ENCODE measurements at regions not wholly inside any gene's neighbourhood (a gene's known extent, or its start where the extent isn't known, plus 50 kb on each side); places are given as distances from the start of the nearest gene placed in this dataset.
A peak's percentile ranks its signal among the peaks of the same experiment; 100 is the strongest.

DNA sequence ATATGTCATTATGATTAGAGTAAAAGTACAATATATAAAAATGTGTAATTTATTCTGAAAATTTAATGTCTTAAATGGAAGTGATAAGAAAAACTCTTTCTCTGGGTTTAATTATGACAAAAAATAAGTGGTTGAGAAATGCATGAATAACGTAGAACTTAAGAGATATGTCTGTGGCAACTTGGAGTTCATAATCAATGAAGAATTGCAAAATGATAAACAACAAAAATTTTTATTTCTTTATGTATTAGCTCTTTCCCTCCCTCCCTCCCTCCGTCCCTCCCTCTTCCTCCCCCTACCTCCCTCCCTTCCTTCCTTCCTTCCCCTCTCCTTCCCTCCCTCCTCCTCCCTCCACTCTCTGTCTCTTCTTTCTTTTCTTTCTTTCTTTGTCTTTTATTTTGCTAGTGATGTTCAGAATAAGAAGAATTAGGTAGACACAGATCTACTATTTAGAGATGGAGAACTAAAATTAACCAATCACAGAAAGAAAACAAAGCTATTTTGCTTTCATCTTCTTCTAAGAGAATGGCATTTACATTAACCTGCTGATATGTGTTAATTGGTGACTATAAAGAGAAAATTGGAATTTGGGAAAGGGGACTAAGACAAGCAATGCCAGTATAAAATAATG, 96.3 kb upstream of the PDC start:
- no peak for DNase-seq

DNA sequence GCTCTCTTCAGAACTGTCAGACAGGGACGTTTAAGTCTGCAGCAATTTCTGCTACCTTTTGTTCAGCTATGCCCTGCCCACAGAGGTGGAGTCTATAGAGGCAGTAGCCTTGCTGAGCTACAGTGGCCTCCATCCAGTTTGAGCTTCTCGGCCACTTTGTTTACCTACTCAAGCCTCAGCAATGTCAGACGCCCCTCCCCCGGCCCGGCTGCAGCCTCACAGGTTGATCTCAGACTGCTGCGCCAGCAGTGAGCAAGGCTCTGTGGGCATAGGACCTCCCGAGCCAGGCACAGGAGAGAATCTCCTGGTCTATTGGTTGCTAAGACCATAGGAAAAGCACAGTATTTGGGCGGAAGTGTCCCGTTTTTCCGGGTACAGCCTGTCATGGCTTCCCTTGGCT, 89.9 kb upstream of the PDC start:
- no peak for DNase-seq

DNA sequence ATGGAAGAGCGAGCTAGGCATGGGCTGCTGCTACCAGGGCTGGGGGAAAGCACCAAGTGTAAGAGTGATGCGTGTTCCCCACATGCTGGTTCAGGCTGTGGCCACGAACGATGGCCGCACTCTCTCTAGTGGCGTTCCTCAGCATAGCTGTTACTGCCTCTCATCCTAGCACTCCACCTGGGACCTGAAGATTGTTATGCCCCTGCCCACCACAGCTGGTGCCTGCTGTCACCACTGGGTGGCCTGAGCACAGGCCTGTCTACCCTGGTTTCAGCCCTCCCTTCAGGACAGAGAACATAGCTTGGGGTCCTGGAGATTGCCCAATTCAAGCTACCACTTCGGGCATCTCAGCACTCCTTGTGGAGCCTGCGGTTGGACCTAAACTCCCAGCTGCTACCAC, 80.1 kb upstream of the PDC start:
- DNase-seq: no peak

DNA sequence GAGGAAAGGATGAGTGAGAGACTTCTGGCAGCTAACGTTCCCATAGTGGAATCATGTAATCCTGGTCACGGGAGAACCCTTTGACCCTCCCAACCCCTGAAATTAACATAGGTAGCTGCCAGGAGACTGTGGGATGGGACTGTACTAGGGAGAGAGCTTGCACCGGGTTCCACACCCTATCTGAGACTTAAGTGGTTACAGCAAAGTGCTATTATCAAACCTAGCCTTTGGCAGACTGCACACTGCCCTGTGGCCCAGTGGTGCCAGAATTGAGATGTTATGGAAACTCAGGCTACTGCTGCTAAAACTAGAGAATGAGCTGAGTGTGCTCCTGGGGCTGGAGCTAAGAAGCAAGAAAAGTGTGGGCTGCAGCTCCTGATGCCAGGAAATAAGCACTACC, 79.6 kb upstream of the PDC start:
- no peak for DNase-seq

DNA sequence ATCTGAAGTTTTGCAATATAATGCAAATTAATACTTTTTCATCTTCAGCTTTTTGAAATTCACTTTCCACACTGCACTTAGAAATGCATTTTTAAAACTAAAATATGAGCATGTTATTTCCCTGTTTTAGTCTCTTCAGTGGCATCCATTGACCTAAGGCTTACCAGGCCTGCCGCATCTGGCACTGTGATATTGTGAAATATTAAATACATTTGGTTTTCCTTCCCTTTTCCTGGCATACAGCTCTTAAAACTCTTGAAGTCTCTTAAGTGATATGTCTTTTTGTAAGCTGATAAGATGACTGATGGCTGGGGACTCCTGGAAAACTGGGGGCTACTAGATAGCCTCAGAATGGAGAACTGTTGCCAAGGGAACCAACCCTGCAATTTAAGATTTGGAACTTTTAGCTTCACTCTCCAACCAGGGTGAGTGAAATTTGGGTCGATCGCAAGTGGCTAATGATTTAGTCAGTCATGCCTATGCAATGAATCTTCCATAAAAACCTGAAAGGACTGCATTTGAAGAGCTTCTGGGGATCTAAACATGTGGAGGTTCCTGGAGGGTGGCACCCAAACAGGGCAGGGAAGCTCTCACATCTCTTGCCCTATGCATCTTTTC, 75.5 kb upstream of the PDC start:
- no peak for DNase-seq

DNA sequence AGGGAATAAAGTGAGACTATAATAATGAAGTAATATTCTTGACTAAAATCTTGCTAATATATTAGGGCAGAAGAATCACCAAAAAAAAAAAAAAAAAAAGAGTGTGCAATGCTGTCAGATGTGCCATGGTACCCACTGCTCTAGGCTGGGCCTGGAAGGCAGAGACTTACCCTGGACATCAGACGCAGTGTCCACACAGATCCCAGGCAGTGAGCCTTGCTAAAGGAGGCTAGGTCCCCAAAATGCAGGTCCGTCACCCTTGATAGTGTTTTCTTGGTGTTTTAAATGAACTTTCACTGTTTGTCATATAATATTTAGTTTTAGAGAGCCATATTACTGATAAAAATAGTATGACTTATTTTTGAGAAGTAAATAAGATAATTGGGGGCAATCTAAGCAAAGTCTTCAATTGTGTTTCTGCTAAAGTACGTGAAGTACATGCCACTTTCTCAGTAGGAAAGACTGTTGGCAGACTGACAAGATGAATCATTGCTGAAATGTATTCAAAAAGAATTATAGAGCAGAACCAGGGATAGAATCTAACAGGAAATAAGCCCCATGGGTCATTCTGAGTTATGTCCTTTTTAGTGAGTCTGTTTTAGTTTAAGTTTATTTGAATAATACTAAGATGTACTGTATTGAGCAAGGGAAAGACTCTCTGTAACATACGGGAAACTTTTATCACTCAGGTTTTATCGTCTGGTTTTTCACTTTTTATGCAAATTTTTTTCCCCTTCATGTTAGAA, 74.6 kb upstream of the PDC start:
- DNase-seq: no peak

DNA sequence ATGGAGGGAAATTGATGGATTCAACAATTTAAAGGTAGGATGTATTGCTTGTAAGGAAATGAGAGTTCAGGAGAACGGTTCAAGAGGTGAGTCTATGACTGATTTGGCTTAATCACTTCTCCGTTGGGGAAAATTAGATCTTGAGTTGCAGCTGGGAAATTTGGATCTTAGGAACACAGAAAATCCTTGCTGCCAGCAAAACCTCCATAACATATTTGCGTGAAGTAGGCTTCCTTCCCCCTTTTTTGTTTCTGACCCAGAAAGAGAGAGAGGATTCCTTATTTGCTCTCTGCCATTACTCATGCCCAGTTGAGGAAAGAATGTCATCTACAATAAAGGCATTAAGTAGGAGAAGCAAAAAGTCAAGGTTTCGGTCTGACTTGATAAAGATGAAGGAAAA, 73.5 kb upstream of the PDC start:
- DNase-seq: no peak

DNA sequence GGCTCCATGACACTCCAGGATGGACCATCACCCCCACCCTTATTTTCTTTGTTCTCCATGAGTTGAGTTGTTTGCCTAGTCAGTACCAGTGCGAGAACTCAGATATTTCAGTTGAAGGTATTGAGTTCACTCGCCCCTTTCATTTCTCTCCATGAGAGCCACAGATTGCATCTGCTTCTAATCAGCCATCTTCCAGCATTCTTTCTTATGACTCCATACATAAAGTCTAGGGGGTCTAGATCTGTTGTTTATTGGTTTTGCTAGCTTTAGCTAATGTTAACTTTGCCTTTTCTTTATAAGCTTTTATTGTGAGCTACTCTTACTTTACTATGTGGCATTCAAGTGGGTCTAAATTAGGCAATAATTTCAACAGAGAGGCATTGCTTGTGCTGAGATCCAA, 71.6 kb upstream of the PDC start:
- DNase-seq: no peak

DNA sequence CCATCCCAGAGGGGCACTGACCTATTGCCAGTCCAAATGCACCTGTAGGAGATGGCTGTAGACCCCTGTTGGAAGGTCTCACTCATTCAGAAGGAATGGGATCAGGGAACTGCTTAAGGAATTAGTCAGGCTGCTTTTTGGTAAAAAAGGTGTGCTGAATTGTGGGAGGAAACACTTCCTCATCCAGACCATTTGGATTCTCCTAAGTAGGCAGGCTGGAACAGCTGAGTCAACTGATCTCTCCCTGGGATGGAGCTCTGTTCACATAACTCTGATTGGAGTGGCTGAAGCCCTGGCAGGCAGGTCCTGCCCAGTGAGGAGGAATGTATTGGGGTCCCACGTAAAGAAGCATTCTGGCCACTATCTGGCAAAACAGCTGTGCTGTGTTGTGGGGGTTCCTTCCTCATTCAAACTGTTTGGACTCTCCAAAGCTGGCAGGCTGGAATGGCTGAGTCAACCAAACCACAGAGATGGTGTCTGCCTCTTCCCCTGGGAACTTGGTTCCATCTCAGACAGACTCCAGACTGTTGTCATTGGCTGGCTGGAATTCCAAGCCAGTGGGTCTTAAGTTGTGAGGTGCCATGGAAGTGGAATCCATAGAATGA, 70.7 kb upstream of the PDC start:
- no peak for DNase-seq

DNA sequence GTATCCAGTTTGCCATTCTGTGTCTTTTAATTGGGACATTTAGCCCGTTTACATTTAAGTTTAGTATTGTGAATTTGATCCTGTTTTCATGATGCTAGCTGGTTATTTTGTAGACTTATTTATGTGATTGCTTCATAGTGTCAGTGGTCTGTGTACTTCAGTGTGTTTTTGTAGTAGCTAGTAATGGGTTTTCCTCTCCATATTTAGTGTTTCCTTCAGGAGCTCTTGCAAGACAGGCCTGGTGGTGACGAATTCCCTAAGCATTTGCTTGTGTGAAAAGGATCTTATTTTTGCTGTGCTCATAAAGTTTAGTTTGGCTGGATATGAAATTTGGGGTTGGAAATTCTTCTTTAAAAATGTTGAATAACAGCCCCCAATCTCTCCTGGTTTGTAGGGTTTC, 69.2 kb upstream of the PDC start:
- DNase-seq: no peak

DNA sequence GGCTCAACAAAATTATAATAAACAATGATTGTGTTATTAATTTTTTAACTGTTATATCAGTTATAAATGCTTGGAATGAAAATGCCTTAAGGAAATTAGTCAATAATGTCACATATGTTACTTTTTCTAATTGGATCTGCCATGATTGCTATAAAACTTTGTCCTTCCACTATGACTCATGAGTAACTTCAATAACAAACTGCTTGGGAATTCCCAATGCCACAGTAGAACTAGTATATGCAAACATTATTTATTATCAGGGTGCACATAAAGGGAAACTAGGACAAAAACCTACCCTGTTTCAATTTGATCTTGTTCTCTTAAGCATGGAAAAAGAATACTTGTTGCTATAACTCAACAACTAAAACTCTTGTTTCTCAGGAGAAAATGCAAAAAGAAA, 59.1 kb upstream of the PDC start:
- no peak for DNase-seq

DNA sequence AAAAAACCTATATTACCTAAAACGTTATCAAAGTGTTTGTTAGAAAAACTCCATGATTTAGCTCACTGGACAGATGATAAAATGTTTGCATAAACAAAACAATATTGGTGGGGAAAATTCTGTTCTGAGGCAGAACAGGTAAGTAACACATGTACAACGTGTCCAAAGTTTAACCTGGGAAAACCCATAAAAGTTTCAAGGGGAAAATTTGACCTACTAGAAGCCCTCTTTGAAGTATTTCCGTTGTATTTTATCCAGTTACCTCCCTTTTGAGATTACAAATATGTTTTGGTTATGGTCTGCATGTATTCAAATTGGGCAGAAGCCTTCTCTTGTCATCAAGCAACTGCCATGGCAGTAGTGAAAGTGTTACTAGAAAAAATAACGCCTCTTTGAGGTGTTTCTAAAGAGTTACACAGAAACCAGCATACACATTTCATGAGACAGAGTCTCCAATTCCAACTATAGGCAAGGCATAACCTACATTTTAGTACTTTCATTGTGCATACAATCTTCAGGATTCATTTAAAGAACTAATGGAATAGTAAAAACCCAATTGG, 58.0 kb upstream of the PDC start:
- no peak for DNase-seq

DNA sequence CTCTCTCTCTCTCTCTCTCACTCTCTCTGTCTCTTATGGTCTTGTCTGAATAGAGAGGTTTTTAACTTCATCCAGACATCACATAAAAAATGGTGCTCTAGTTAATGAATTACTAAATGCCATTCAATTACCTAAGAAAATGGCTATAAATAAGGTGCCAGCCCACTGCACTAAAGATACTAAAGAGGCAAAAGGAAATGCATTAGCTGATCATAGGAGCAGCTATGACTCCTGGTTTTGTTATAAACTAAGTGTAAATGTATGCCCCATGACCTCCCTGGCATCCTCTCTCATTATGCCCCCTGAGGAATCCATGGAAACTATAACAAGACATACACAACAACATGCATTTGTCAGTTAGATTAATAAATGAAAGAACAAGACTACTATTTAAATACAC, 57.5 kb upstream of the PDC start:
- DNase-seq: no peak

DNA sequence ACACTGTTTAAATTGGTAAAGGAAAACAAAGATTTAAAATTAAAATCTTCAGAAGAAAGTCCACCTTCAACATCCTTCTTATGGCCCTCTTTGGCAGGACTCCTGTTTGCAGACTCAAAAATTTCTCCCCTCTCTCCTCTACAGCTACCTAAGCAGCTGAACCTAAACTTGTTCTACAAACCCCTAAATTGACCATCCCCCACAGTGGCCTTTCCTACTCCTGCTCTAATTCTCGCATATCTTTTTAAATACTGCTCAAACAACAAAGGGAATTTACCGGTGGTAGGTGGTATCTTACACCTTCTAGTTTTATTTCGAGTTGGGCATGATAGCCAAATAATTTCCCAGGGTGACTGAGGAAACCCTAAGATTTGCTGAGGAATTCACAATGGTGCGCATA, 53.5 kb upstream of the PDC start:
- no peak for DNase-seq

DNA sequence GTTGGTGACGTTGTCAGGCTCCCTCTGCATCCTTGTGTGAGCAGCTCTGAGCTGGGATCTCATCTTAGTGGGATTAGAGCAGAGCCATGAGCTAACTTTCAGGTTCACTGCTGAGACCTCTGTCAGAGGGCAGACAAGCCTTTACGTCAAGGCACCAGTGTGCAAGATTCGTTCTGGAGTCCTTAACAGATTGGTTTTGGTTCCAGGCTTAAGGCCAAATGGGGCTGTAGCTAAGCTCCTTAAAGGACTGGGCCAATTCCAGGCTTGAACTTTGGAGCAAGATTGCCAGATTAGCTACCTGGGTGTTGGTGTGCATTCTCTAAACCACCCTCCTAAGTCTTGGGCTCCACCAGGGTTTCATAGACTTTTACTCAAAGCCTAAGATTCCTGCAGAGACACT, 52.6 kb upstream of the PDC start:
- no peak for DNase-seq

DNA sequence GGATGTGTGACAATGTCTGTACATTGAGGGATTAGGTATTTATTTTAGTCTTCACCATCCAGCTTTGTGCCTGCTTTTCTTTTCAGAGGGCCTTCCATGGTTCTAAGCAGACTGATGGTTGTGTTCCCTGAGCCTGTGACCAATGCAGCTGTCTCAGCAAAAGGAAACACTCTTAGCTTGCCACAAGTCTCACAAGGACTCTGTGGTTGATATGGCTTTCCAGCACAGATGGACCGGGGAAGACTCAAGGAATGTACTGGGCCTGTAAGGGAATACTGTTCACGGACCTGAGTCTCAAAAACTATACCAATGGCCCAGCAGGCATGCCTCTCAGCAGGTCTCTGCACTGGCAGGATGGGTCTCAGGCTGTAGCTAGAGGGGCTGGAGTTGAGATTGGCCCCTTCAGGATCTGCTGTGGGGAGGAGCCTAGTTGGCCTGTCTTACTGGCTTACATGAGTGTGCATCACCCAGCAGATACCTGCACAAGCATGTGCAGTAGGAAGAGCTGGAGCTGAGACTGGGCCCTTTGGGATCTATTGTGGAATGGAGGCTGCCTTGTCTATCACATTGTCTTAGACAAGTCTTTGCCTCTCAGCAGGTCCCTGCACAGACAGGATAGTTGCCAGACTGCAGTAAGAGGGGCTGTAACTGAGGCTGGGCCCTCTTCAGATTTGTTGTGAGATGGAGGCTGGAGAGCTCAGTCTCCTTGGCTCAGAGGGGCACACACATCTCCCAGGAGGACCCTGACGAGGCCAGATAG, 52.0 kb upstream of the PDC start:
- no peak for DNase-seq

DNA sequence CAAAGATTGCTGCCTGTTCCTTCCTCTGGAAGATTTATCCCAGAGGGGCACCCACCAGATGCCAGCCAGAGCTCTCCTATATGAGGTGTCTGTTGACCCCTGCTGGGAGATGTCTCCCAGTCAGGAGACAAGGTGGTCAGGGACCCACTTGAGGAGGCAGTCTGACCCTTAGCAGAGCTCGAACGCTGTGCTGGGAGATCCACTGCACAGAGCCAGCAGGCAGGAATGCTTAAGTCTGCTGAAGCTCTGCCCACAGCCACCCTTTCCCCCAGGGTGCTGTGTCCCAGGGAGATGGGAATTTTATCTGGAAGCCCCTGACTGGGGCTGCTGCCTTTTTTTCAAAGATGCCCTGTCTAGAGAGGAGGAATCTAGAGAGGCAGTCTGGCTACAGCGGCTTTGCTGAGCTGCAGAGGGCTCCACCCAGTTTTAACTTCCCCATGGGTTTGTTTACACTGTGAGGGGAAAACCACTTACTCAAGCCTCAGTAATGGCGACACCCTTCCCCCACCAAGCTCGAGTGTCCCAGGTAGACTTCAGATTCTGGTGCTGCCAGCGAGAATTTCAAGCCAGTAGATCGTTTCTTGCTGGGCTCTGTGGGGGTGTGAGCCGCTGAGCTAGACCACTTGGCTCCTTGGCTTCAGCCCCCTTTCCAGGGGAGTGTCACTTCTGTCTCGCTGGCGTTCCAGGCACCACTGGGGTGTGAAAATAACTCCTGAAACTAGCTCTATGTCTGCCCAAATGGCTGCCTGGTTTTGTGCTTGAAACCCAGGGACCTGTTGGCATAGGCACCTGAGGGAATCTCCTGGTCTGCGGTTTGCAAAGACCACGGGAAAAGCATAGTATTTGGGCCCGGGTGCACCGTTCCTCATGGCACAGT, 51.1 kb upstream of the PDC start:
- DNase-seq: peak in 1 of 2 donors; percentile 16
